IMR-90 (cell line): ENCODE measurements at regions not wholly inside any gene's neighbourhood (a gene's known extent, or its start where the extent isn't known, plus 50 kb on each side); places are given as distances from the start of the nearest gene placed in this dataset.

Experiments
- ATAC-seq: fragments of 200-7000 bp; cut with Tn5 transposase; 2 replicates; pipeline ENCODE4 v1.9.1; 2020; ENCODE audit warnings: low read depth, mild to moderate bottlenecking, moderate library complexity
- BruUV-seq: library from RNA; stranded (reverse); fragments of 400-500 nt; replicated peaks from 2 replicates; lab custom pipeline; 2021; lab: Mats Ljungman, UMichigan
- CTCF ChIA-PET: fragments of 300-600 bp; formaldehyde crosslinking; extraction: SDS; loops from one replicate; lab custom pipeline; 2021; ENCODE audit warnings: antibody characterized with exemption; lab: Yijun Ruan, JAX
- POLR2A ChIA-PET: fragments of 300-600 bp; sonication (Branson Sonifier 250); formaldehyde crosslinking; loops from one replicate; lab custom pipeline; 2022; ENCODE audit warnings: antibody characterized with exemption; ENCODE audit not compliant: unreplicated experiment; lab: Charles Lee
- DNase-seq: peaks from one replicate; pipeline ENCODE4 v3.0.0; 2013
- H2AFZ ChIP-seq: replicated peaks from 2 replicates; pipeline ENCODE3; 2013; ENCODE audit warnings: low read length, mild to moderate bottlenecking; ENCODE audit not compliant: poor library complexity
- H2AK5ac ChIP-seq: 2 replicates; pipeline ENCODE4 v1.6.1; 2013; ENCODE audit warnings: low read depth, low read length, inconsistent platforms
- H2AK9ac ChIP-seq: replicated peaks from 2 replicates; pipeline ENCODE3; 2013; ENCODE audit warnings: mild to moderate bottlenecking, low read depth, low read length, moderate library complexity; ENCODE audit not compliant: poor library complexity
- H2BK120ac ChIP-seq: 2 replicates; pipeline ENCODE4 v1.6.1; 2013; ENCODE audit warnings: low read depth, low read length, inconsistent platforms
- H2BK15ac ChIP-seq: 3 replicates; pipeline ENCODE4 v1.6.1; 2013; ENCODE audit warnings: low read depth, low read length, inconsistent platforms
- H2BK20ac ChIP-seq: 2 replicates; pipeline ENCODE4 v1.6.1; 2013; ENCODE audit warnings: low read depth, mild to moderate bottlenecking, inconsistent platforms, low read length, moderate library complexity
- H2BK5ac ChIP-seq: 2 replicates; pipeline ENCODE4 v1.6.1; 2013; ENCODE audit warnings: mild to moderate bottlenecking, low read depth, low read length, inconsistent platforms; ENCODE audit not compliant: poor library complexity, severe bottlenecking
- H3K14ac ChIP-seq: replicated peaks from 2 replicates; pipeline ENCODE4 v1.6.1; 2013; ENCODE audit warnings: low read depth, low read length, inconsistent platforms
- H3K18ac ChIP-seq: 2 replicates; pipeline ENCODE4 v1.6.1; 2013; ENCODE audit warnings: low read depth, low read length, control low read depth
- H3K23ac ChIP-seq: 2 replicates; pipeline ENCODE4 v1.6.1; 2013; ENCODE audit warnings: low read depth, low read length, inconsistent platforms
- H3K27ac ChIP-seq: 2 replicates; pipeline ENCODE4 v1.5.1; 2013; ENCODE audit warnings: mild to moderate bottlenecking, control low read depth, low read length; ENCODE audit not compliant: insufficient read depth
- H3K27me3 ChIP-seq: 2 replicates; pipeline ENCODE4 v1.6.1; 2013; ENCODE audit warnings: low read length; ENCODE audit not compliant: control insufficient read depth, insufficient read depth
- H3K36me3 ChIP-seq: 2 replicates; pipeline ENCODE4 v1.6.1; 2013; ENCODE audit warnings: low read length, mixed read lengths; ENCODE audit not compliant: control insufficient read depth, insufficient read depth
- H3K4ac ChIP-seq: 2 replicates; pipeline ENCODE4 v1.6.1; 2013; ENCODE audit warnings: low read depth, low read length, inconsistent platforms
- H3K4me1 ChIP-seq: 2 replicates; pipeline ENCODE4 v1.6.1; 2013; ENCODE audit warnings: low read length, mixed read lengths; ENCODE audit not compliant: control insufficient read depth, insufficient read depth
- H3K4me2 ChIP-seq: 2 replicates; pipeline ENCODE4 v1.6.1; 2013; ENCODE audit warnings: low read depth, mild to moderate bottlenecking, control low read depth, low read length, moderate library complexity
- H3K4me3 ChIP-seq: 2 replicates; pipeline ENCODE4 v1.5.1; 2013; ENCODE audit warnings: low read depth, mild to moderate bottlenecking, control low read depth, low read length, moderate library complexity; ENCODE audit not compliant: insufficient read depth
- H3K56ac ChIP-seq: 2 replicates; pipeline ENCODE4 v1.6.1; 2013; ENCODE audit warnings: low read length, inconsistent platforms; ENCODE audit not compliant: insufficient read depth; ENCODE audit errors: extremely low read depth
- H3K79me1 ChIP-seq, 2 experiments: 2 replicates each; pipeline ENCODE4 v1.6.1; 2013; ENCODE audit warnings: low read length in 2 of 2, inconsistent platforms in 1 of 2, low read depth in 1 of 2
- H3K9ac ChIP-seq: 2 replicates; pipeline ENCODE4 v1.6.1; 2013; ENCODE audit warnings: low read depth, low read length, control low read depth
- H3K9me1 ChIP-seq: 2 replicates; pipeline ENCODE4 v1.6.1; 2013; ENCODE audit warnings: low read length, inconsistent platforms; ENCODE audit not compliant: insufficient read depth
- H3K9me3 ChIP-seq: 2 replicates; pipeline ENCODE4 v1.6.1; 2013; ENCODE audit warnings: low read length; ENCODE audit not compliant: control insufficient read depth, insufficient read depth
- H4K20me1 ChIP-seq: 2 replicates; pipeline ENCODE4 v1.6.1; 2013; ENCODE audit warnings: low read length, inconsistent platforms; ENCODE audit not compliant: insufficient read depth
- H4K5ac ChIP-seq: 2 replicates; pipeline ENCODE4 v1.6.1; 2013; ENCODE audit warnings: mild to moderate bottlenecking, low read depth, low read length, control low read depth
- H4K8ac ChIP-seq, 2 experiments: 2 replicates each; pipeline ENCODE4 v1.6.1; 2013; ENCODE audit warnings: low read depth in 2 of 2, low read length in 2 of 2, control low read depth in 1 of 2, inconsistent platforms in 1 of 2
- H4K91ac ChIP-seq: 2 replicates; pipeline ENCODE4 v1.6.1; 2013; ENCODE audit warnings: low read depth, low read length, inconsistent platforms; ENCODE audit not compliant: insufficient read depth
- BHLHE40 ChIP-seq: fragments of 150-350 bp; IDR thresholded peaks from 2 replicates; pipeline ENCODE4 v1.6.1; 2016; ENCODE audit warnings: mild to moderate bottlenecking, low read depth, low read length
- CEBPB ChIP-seq: IDR thresholded peaks from 2 replicates; pipeline ENCODE4 v1.6.1; 2012; ENCODE audit warnings: low read depth, low read length, improper control_type of control experiment
- CHD1 ChIP-seq: IDR thresholded peaks from 2 replicates; pipeline ENCODE4 v1.6.1; 2012; ENCODE audit warnings: low read depth, low read length, improper control_type of control experiment
- CTCF ChIP-seq: conservative IDR thresholded peaks from 2 replicates; pipeline ENCODE4 v1.5.1; 2012; ENCODE audit warnings: mild to moderate bottlenecking, low read depth, low read length, improper control_type of control experiment
- ELK1 ChIP-seq: fragments of 150-350 bp; IDR thresholded peaks from 2 replicates; pipeline ENCODE4 v1.6.1; 2016; ENCODE audit warnings: low read depth, mild to moderate bottlenecking, low read length, moderate library complexity, borderline replicate concordance
- FOS ChIP-seq: fragments of 150-350 bp; IDR thresholded peaks from 2 replicates; pipeline ENCODE4 v1.6.1; 2016; ENCODE audit warnings: low read depth, low read length
- MAFK ChIP-seq: IDR thresholded peaks from 2 replicates; pipeline ENCODE4 v1.6.1; 2012; ENCODE audit warnings: low read depth, low read length, improper control_type of control experiment
- MAZ ChIP-seq: IDR thresholded peaks from 2 replicates; pipeline ENCODE4 v1.6.1; 2012; ENCODE audit warnings: low read depth, mild to moderate bottlenecking, low read length, improper control_type of control experiment, moderate library complexity, borderline replicate concordance
- MXI1 ChIP-seq: IDR thresholded peaks from 2 replicates; pipeline ENCODE4 v1.6.1; 2012; ENCODE audit warnings: low read depth, mild to moderate bottlenecking, low read length, moderate library complexity, borderline replicate concordance
- NFE2L2 ChIP-seq: fragments of 150-350 bp; IDR thresholded peaks from 2 replicates; pipeline ENCODE4 v1.6.1; 2016; ENCODE audit warnings: low read depth, mild to moderate bottlenecking, low read length
- POLR2A ChIP-seq: IDR thresholded peaks from 2 replicates; pipeline ENCODE4 v1.6.1; 2012; ENCODE audit warnings: mild to moderate bottlenecking, low read depth, low read length
- RAD21 ChIP-seq: IDR thresholded peaks from 2 replicates; pipeline ENCODE4 v1.6.1; 2012; ENCODE audit warnings: low read length, improper control_type of control experiment
- RCOR1 ChIP-seq: IDR thresholded peaks from 2 replicates; pipeline ENCODE4 v1.6.1; 2012; ENCODE audit warnings: mild to moderate bottlenecking, low read length, improper control_type of control experiment; ENCODE audit not compliant: insufficient replicate concordance
- RFX5 ChIP-seq: IDR thresholded peaks from 2 replicates; pipeline ENCODE4 v1.8.0; 2012; ENCODE audit warnings: low read depth, mild to moderate bottlenecking, low read length, moderate library complexity
- SMC3 ChIP-seq: fragments of 150-350 bp; IDR thresholded peaks from 2 replicates; pipeline ENCODE4 v1.6.1; 2016; ENCODE audit warnings: low read depth, mild to moderate bottlenecking, antibody characterized with exemption, low read length, moderate library complexity
- USF2 ChIP-seq: fragments of 150-350 bp; IDR thresholded peaks from 2 replicates; pipeline ENCODE4 v1.6.1; 2017; ENCODE audit warnings: mild to moderate bottlenecking, antibody characterized with exemption, low read length, low read depth
- WGBS, 2 experiments: methylation state at CpG; one replicate each; pipeline versions ENCODE4 v1.1.5 to v1.1.7; 2013; ENCODE audit warnings: missing lambda C conversion rate in 2 of 2; ENCODE audit not compliant: insufficient read length in 1 of 2; ENCODE audit errors: extremely low coverage in 2 of 2; 5-methylcytosine and 5-hydroxymethylcytosine counted together
- dilution Hi-C: fragments of 300-500 bp; cut with HindIII; formaldehyde crosslinking; loops from one replicate; pipeline ENCODE4 v1.14.3; 2018; ENCODE audit warnings: low sequenced_read_pairs; ENCODE audit not compliant: unreplicated experiment
- in situ Hi-C: fragments of 300-500 bp; cut with MboI; formaldehyde crosslinking; loops from 3 replicates; pipeline ENCODE4 v1.14.3; 2019; ENCODE audit warnings: low sequenced_read_pairs, inconsistent platforms, mixed read lengths
- intact Hi-C: fragments of 100-400 bp; cut with micrococcal nuclease; formaldehyde crosslinking; loops from 2 replicates; pipeline ENCODE4 v1.10.0; 2022

GRCh38 chr5:53183880-53184279 is 74.3 kb upstream of the MOCS2 start:
- H3K27me3 ChIP-seq = no peaks in the 10 kb centered on the region
- no peaks in the 10 kb centered on the region for H3K79me1 ChIP-seq
- no peak overlapping the region for H4K8ac ChIP-seq
- H3K9ac ChIP-seq = no peak overlapping the region
- TF ChIP-seq MAFK (no peak), NFE2L2 (no peak), SMC3 (no peak), BHLHE40 (no peak), RAD21 (no peak), RFX5 (no peak), ELK1 (no peak), MXI1 (no peak), CTCF (no peak), USF2 (no peak), CEBPB (no peak), MAZ (no peak), FOS (no peak), RCOR1 (no peak), POLR2A (no peak), CHD1 (no peak)
- ChIA-PET POLR2A (no interaction called here), CTCF (no interaction called here)
- no peak overlapping the region for H2BK20ac ChIP-seq
- H2BK120ac ChIP-seq = no peak overlapping the region
- no peak overlapping the region for H3K23ac ChIP-seq
- intact Hi-C loops = no loop called here
- H3K9me3 ChIP-seq = no peaks in the 10 kb centered on the region
- ATAC-seq = no peak
- H3K4ac ChIP-seq = no peak overlapping the region
- H3K56ac ChIP-seq = no peak overlapping the region
- no peak overlapping the region for H2AK9ac ChIP-seq
- no peak overlapping the region for H3K27ac ChIP-seq
- no TSS peak for BruUV-seq
- H3K9me1 ChIP-seq = no peaks in the 10 kb centered on the region
- no peaks in the 10 kb centered on the region; the same call in 1 of the 2 replicates for H3K4me1 ChIP-seq
- no peak overlapping the region for H2BK15ac ChIP-seq
- dilution Hi-C loops = no loop called here
- in situ Hi-C loops = loop anchor here (5.0 kb wide), 2 partner anchors 53 to 248 kb away; no protein-coding TSS in a partner anchor
- no peak overlapping the region for H2BK5ac ChIP-seq
- H3K4me2 ChIP-seq = no peak overlapping the region
- WGBS, 2 experiments = no CpG with 5 or more reads among the region's 2 CpGs
- H3K14ac ChIP-seq = no peak overlapping the region
- H3K36me3 ChIP-seq = no peaks in the 10 kb centered on the region
- no peak overlapping the region for H4K5ac ChIP-seq
- H4K20me1 ChIP-seq = no peaks in the 10 kb centered on the region
- no peak overlapping the region for H4K91ac ChIP-seq
- no peak overlapping the region for H2AK5ac ChIP-seq
- no peak overlapping the region for H2AFZ ChIP-seq
- DNase-seq = no peak
- H3K4me3 ChIP-seq = no peak overlapping the region
- H3K18ac ChIP-seq = no peak overlapping the region
